DMS153 (cell line): ENCODE measurements at regions not wholly inside any gene's neighbourhood (a gene's known extent, or its start where the extent isn't known, plus 50 kb on each side); places are given as distances from the start of the nearest gene placed in this dataset.
"Not testable (repeated sequence)": the region's sequence is repeated elsewhere in the genome, so short reads cannot be mapped to it uniquely, and the experiment has no call there.

Source experiments
- DNase-seq: peaks from one replicate; lab custom pipeline; 2025; lab: John Stamatoyannopoulos, UW

DNA sequence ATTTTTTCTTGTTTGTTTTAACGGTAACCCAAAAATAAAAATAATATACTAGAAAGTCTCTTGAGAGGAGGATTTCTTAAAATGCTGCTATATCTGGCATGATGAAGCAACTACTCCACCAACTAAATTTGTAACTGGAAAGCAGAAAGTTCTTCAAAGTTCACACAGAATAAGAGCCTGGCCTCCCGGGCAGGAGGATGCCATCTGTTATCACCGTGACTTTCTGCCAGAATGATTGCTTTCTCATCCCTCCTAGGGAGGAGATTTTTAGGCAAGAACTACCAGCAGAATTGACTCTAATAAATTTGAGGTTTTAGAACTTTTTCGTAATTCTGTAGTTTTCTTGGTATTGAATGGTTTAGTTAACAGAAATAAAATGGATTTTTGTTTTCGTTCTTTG, 464.6 kb upstream of the ACTBL2 start:
- no peak for DNase-seq

DNA sequence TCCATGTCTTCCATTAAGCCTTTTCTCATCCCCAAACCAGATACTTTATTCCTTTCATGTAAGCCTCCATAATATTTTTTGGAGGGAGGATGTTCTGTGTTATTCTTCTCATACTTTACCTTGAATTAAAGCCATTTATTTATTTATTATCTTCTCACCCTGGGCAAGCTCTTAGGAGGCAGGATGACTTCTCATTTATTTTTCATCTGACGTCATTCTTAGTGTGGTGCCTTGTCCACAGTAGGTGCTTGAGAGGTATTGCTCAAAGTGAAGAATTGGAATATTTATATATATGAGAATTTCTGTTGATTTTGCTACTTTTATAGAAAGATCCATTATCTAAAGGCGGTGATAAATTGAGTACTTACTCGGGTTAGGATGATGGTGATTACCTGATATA, 458.3 kb upstream of the ACTBL2 start:
- no peak for DNase-seq

GRCh38 chr5:57940236-57940635, 457.6 kb upstream of the ACTBL2 start:
- no peak for DNase-seq

DNA sequence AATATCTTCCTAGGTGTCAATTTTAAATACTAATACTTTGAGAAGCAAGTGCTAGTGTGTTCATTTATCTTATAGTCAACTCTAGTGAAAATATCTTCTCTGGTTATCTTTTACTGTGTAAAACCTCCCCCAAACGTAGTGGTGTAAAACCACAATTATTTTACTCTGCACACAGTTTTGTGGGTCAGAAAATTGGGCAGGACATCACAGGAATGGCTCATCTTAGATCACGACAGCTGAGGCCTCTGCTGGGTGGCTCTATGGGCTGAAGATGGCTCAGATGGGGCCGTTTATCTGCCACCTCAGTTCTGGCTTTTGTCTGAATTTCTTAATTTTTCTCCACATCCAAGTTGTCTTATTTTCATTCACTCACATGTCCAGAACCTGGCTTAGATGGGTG, 457.2 kb upstream of the ACTBL2 start:
- DNase-seq: no peak

DNA sequence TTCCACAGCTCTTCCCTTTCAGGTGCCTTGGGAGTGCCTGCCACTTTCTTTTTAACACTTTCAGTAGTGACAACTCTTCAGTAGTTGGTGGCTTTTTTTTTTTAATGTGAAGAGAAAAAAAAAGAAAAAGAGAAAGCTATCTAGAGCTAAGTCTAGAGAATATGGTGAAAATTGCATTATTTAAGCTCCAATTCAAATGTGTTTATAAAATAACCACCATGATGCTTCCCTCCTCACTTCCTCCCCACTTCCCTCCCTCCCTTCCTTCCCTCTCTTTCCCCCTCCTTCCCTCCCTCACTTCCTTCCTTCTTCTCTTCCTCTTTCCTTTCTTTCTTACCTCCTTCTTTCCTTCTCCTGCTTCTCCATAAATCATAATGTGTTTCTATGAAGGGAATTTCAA, 456.7 kb upstream of the ACTBL2 start:
- DNase-seq: no peak

DNA sequence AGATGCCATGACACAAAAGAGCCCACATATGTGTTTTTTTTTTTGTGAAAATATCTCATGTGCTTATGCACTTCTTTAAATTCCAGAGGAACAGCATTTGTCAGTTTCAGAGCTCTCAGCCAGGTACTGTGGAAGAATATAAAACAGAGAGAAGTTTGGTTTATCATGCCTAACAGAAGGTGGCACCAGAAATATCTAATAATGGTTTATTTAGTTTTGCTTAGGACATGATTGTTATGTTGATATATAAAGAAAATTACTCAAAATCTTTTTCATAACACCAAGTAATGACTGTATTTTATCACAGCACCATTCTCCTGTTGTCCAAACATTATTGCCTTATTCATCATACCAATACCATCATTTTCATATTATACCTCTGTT, 455.6 kb upstream of the ACTBL2 start:
- DNase-seq: no peak

DNA sequence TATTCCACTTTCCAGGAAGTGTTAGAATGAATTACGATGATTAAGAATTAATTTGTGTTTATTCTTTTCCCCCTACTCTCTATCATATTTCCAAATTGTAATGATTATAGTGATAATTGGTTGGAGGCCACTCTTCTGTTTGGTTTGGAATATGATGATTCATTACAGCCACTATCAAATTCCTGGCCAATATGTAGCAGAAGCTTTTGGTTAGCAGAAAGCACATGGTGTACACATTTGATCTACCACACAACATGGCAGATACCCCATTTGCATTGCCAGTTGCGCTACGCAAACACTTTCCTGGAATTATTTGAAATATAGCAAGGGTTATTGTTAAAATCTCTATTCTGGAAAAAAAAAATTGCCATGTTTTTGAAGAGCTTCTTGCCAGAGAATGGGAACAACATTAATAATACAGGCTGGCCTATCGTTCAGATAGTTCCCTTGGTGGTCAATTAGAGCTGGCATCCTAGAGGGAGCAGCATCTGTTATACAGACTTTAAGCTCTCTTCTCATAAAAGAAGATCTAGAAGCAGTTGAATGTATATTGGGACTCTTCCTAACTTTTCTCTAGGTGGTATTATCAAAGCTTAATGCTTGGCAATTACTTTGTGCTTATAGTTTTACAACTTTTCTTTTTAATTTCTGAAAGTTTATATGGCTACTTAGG, 455.0 kb upstream of the ACTBL2 start:
- no peak for DNase-seq

GRCh38 chr5:57937025-57937424, 454.4 kb upstream of the ACTBL2 start:
- DNase-seq: no peak

GRCh38 chr5:57932761-57933160, 450.1 kb upstream of the ACTBL2 start:
- no peak for DNase-seq

- DNase-seq: no peak
These were observed 449.2 kb upstream of the ACTBL2 start for GRCh38 chr5:57931807-57932206.

DNA sequence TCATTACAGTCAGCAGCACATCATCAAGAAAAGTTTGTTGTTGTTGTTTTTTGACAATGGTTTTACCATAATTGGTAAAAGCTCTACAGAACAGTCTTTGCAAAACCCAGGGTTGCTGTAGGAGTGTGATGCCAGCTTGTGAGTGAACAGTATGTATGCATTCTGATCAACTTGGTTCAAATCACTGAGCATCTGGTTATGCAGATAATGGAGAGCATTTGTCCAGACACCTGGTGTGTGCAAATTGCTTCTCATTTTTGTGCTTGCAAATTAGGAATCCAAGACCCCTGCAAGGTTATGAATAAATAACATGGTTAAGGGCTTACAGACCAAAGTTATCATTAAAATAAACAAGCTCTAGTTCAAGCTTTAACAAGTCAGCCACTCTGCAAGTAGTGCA, 448.7 kb upstream of the ACTBL2 start:
- DNase-seq: no peak

GRCh38 chr5:57929271-57929670, 446.7 kb upstream of the ACTBL2 start:
- no peak for DNase-seq

DNA sequence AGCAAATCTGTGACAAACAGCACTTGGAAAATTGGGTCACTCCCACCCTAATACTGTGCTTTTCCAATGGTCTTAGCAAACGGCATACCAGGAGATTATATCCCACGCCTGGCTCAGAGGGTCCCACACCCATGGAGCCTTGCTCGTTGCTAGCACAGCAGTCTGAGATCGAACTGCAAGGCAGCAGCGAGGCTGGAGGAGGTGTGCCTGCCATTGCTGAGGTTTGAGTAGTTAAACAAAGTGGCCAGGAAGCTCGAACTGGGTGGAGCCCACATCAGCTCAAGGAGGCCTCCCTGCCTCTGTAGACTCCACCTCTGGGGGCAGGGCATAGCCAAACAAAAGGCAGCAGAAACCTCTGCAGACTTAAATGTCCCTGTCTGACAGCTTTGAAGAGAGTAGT, 440.5 kb upstream of the ACTBL2 start:
- not testable (repeated sequence) for DNase-seq

DNA sequence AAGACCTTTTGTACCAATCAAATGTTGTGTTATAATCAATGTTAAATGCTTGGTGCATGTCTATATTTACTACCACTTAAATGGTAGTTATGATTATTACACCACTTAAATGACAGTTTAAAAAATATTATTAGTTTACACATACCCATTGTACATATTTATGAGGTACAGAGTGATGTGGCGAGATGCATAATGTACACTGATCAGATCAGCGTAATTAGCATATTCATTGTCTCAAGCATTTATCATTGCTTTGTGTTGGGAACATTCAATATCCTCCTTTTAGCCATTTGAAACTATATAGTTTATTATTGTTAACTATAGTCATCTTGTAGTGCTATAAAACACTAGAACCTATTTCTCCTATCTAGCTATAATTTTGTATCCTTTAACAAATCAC, 434.4 kb upstream of the ACTBL2 start:
- no peak for DNase-seq

- DNase-seq: no peak
These were observed 432.9 kb upstream of the ACTBL2 start for GRCh38 chr5:57915536-57915935.

- DNase-seq: no peak
These were observed 428.8 kb upstream of the ACTBL2 start for GRCh38 chr5:57911438-57911837.

DNA sequence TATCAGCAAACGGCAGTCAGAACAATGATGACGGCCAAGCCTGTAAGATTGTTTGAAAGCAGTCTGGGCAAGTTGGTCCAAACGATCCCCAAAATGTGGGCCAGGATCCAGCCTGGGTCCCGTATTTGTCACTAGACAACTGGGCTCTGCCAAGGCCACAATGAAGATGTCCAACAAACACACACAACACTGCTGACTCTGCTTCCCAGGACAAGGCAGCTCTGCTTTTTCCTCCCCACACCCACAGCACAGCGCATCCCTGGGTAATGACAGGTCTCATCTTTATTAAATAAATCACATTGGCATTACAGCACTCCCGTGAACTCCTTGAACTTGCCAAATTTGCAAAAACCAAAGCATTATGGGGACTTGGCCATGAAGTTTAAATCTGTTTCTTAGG, 424.1 kb upstream of the ACTBL2 start:
- no peak for DNase-seq

DNA sequence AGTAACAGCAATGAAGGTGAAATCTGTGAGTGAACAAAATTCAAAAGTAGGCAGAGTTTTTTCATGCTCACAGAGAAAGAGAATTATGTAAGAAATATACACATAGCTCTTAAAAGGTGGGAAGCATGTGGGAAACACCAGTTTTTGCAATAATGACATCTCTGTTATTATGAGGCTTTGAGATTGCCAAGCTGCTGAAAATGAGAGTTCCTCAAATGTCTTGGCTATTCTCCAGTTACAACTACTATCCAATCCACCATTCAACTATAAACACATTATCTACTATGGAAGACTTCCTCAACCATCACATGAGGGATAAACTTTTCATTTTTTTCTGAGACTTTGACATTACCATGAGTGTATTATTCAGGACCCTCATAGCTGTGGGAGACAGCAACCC, 420.8 kb upstream of the ACTBL2 start:
- DNase-seq: no peak

DNA sequence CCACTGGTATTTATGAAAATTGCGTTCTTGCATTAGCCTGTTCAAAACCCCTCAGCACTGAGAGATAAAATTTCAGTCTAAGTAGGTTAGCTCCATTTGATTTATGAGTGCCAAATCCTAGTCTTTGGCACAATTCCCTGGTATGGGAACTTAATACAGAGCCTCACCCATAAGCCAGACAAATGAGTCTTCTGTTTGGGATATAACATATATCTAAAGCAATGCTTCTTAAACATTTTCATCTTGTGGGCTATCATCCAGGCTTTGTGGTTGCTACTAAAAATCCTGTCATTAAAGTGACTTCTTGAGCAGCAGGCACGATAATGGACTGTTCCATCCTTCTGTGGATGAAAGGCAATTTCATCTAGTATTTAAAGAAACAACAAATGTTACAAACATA, 419.5 kb upstream of the ACTBL2 start:
- DNase-seq: no peak

GRCh38 chr5:57900381-57900944, 417.9 kb upstream of the ACTBL2 start:
- no peak for DNase-seq

GRCh38 chr5:57896576-57896975, 414.0 kb upstream of the ACTBL2 start:
- DNase-seq: no peak

GRCh38 chr5:57895766-57896165, 413.2 kb upstream of the ACTBL2 start:
- no peak for DNase-seq

DNA sequence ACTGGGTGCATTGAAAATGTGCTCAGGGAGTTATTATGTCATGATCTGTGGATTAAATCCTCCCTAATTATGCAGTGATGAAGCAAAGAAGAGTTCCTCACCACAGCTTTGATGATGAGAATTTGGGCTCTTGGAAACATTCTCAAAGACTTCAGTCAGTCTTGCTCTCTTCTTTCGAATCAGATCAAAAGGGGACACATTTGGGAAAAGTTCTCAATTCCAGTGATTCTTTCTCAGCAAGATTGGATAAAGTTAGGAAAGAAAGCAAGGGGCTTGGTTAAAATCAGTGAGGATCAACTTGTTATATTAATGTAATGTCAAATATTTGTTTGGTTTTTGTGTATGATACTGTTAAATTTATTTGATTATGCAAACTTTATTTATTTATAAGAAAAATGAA, 411.3 kb upstream of the ACTBL2 start:
- DNase-seq: no peak

GRCh38 chr5:57891443-57891842, 408.8 kb upstream of the ACTBL2 start:
- no peak for DNase-seq
